DND-41 (cell line): ENCODE measurements at regions not wholly inside any gene's neighbourhood (a gene's known extent, or its start where the extent isn't known, plus 50 kb on each side); places are given as distances from the start of the nearest gene placed in this dataset.

ENCODE experiments used
- ATAC-seq: fragments of 200-7000 bp; cut with Tn5 transposase; 3 replicates; pipeline ENCODE4 v1.9.1; 2021; ENCODE audit warnings: low read depth; ENCODE audit not compliant: insufficient read depth
- DNase-seq: peaks from one replicate; pipeline ENCODE4 v3.0.0-alpha.2; 2020
- H2AFZ ChIP-seq: 2 replicates; pipeline ENCODE4 v1.6.0; 2012; ENCODE audit warnings: low read depth, low read length
- H3K27ac ChIP-seq: 2 replicates; pipeline ENCODE4 v1.5.1; 2012; ENCODE audit warnings: low read length, inconsistent platforms
- H3K27me3 ChIP-seq: fragments of 200-600 bp; sonication (generic); 2 replicates; pipeline ENCODE4 v1.6.0; 2012; ENCODE audit warnings: low read length, mild to moderate bottlenecking, inconsistent platforms; ENCODE audit not compliant: insufficient read depth, poor library complexity
- H3K36me3 ChIP-seq: 2 replicates; pipeline ENCODE4 v1.5.1; 2012; ENCODE audit warnings: low read length, inconsistent platforms; ENCODE audit not compliant: insufficient read depth
- H3K4me1 ChIP-seq: 2 replicates; pipeline ENCODE4 v1.5.1; 2012; ENCODE audit warnings: mild to moderate bottlenecking, low read length; ENCODE audit not compliant: insufficient read depth
- H3K4me2 ChIP-seq: 2 replicates; pipeline ENCODE4 v1.6.0; 2012; ENCODE audit warnings: mild to moderate bottlenecking, moderate library complexity, low read length, inconsistent platforms; ENCODE audit not compliant: insufficient read depth
- H3K4me3 ChIP-seq, 2 experiments: fragments of 200-600 bp in 1 of 2; shearing (Covaris generic) in 1 of 2; 2 replicates each; pipeline ENCODE4 v1.5.1; 2012 to 2016; ENCODE audit warnings: inconsistent platforms in 2 of 2, low read length in 2 of 2, mild to moderate bottlenecking in 2 of 2, low read depth in 1 of 2, moderate library complexity in 1 of 2
- H3K79me2 ChIP-seq: 2 replicates; pipeline ENCODE4 v1.6.0; 2012; ENCODE audit warnings: low read length, inconsistent platforms; ENCODE audit not compliant: insufficient read depth
- H3K9ac ChIP-seq: 2 replicates; pipeline ENCODE4 v1.6.0; 2012; ENCODE audit warnings: low read depth, mild to moderate bottlenecking, inconsistent platforms, low read length, moderate library complexity
- H3K9me3 ChIP-seq: 2 replicates; pipeline ENCODE4 v1.5.1; 2012; ENCODE audit warnings: low read length, moderate library complexity, mild to moderate bottlenecking, inconsistent platforms; ENCODE audit not compliant: insufficient read depth, severe bottlenecking
- H4K20me1 ChIP-seq: 2 replicates; pipeline ENCODE4 v1.6.0; 2012; ENCODE audit warnings: low read length; ENCODE audit not compliant: insufficient read depth
- CTCF ChIP-seq: IDR thresholded peaks from 2 replicates; pipeline ENCODE4 v1.5.1; 2012; ENCODE audit warnings: borderline replicate concordance, low read length, moderate library complexity, mild to moderate bottlenecking; ENCODE audit not compliant: poor library complexity, severe bottlenecking; ENCODE audit errors: extremely low read depth
- EZH2 ChIP-seq: IDR thresholded peaks from 3 replicates; pipeline ENCODE4 v1.6.1; 2012; ENCODE audit warnings: borderline replicate concordance, low read depth, mild to moderate bottlenecking, moderate library complexity, low read length, inconsistent platforms; ENCODE audit not compliant: severe bottlenecking

DNA sequence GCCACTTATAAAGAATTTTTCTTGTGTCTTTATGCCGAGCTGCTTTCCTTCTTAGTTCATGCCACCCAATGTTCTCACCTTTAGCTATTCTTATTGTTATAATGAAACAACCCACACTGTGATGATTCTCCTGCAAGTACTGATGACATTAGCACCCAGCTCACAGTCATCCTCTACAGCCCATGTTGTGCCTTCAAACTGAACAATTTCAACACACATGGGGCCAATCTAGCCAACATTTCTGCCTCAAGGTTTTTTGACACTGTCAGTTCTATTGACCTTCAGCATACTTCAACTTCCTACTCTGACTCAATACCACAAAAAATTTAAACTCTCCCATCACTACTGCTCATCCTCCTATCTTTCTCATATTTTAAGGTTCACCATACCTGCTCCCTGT, 752.4 kb downstream of the FGF9 start:
- ATAC-seq = no peak
- H3K27ac ChIP-seq = no peak overlapping the region

GRCh38 chr13:22425087-22425486, 754.2 kb downstream of the FGF9 start:
- Histone ChIP-seq H3K27me3 (no peaks in the 10 kb centered on the region), H3K9ac (no peak overlapping the region)
- no peak for DNase-seq

More for the DNA sequence above, 752.4 kb downstream of the FGF9 start:
- Histone ChIP-seq H4K20me1 (no peaks in the 10 kb centered on the region), H3K79me2 (no peaks in the 10 kb centered on the region), H3K27me3 (no peaks in the 10 kb centered on the region), H2AFZ (no peak overlapping the region), H3K4me3 (no peak overlapping the region), H3K36me3 (no peaks in the 10 kb centered on the region), H3K4me1 (no peaks in the 10 kb centered on the region), H3K9me3 (no peaks in the 10 kb centered on the region), H3K4me2 (no peak overlapping the region), H3K9ac (no peak overlapping the region)
- no peak for DNase-seq
- TF ChIP-seq EZH2 = no peak
- TF ChIP-seq CTCF = no peak

DNA sequence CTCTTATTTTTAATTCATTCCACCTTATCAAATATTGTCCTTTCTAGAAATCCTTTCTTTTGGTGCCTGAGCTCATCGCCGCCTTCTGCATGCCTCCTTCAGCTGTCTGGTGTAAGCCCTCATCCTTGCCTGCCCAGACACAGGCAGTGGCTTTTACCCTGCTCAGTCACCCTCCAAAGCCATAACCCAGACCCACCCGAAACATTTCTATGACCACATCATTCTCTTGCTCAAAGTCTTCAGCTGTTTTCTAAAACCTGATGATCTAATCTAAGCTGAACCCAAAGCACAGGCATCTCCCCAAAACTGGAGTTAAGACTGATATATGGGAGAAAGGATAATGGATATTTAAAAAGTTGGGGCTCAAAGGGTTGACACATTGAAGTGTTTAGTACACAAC, 753.7 kb upstream of the SGCG start:
- TF ChIP-seq EZH2 = no peak
- no peak for TF ChIP-seq CTCF
- Histone ChIP-seq H3K9me3 (no peaks in the 10 kb centered on the region), H3K9ac (no peak overlapping the region), H3K36me3 (no peaks in the 10 kb centered on the region), H3K4me1 (no peaks in the 10 kb centered on the region), H3K27ac (no peak overlapping the region), H3K4me2 (no peak overlapping the region), H3K27me3 (no peaks in the 10 kb centered on the region), H4K20me1 (no peaks in the 10 kb centered on the region), H3K4me3 (no peak overlapping the region), H3K79me2 (no peaks in the 10 kb centered on the region), H2AFZ (no peak overlapping the region)
- no peak for ATAC-seq
- DNase-seq = no peak

More at GRCh38 chr13:22425087-22425486, 754.2 kb downstream of the FGF9 start:
- Histone ChIP-seq H4K20me1 (no peaks in the 10 kb centered on the region), H3K4me1 (no peaks in the 10 kb centered on the region), H3K4me2 (no peak overlapping the region), H3K36me3 (no peaks in the 10 kb centered on the region), H3K4me3 (no peak overlapping the region), H3K27ac (no peak overlapping the region), H3K79me2 (no peaks in the 10 kb centered on the region), H3K9me3 (no peaks in the 10 kb centered on the region), H2AFZ (no peak overlapping the region)
- no peak for ATAC-seq
- TF ChIP-seq EZH2 = no peak
- TF ChIP-seq CTCF = no peak

DNA sequence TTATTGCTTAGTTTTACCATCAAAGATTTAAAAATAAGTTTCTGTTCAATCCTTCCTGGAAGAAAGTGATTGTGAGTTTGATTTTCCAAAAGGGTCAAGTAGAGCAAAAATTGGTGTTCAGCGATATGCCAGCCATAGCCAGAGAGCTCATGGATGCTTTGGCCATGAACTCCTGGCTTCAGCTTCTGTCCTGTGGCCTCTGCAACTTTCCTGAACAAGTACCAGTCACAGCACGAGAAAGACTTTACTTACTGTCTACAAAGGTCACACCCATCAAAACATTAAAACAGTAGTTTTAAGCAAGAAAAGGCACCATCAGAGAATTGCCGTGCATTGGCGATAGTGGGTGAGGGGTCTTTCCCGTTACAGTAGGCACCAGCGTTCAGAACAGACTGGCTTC, 753.0 kb upstream of the SGCG start:
- DNase-seq (no peak), ATAC-seq (no peak)
- Histone ChIP-seq H3K4me2 (no peak overlapping the region), H3K36me3 (no peaks in the 10 kb centered on the region), H3K9ac (no peak overlapping the region), H3K4me1 (no peaks in the 10 kb centered on the region), H3K4me3 (no peak overlapping the region), H3K9me3 (no peaks in the 10 kb centered on the region), H2AFZ (no peak overlapping the region), H4K20me1 (no peaks in the 10 kb centered on the region), H3K79me2 (no peaks in the 10 kb centered on the region), H3K27me3 (no peaks in the 10 kb centered on the region), H3K27ac (no peak overlapping the region)
- TF ChIP-seq CTCF (no peak), EZH2 (no peak)
